Esophagus muscularis mucosa (tissue), 2 donors: ENCODE measurements at regions not wholly inside any gene's neighbourhood (a gene's known extent, or its start where the extent isn't known, plus 50 kb on each side); places are given as distances from the start of the nearest gene placed in this dataset.

Source experiments
- POLR2A ChIP-seq: fragments of 450-650 bp; IDR thresholded peaks from one replicate; pipeline ENCODE4 v1.6.1; 2017; ENCODE audit warnings: antibody characterized with exemption, moderate library complexity, mild to moderate bottlenecking, low read depth
- POLR2AphosphoS5 ChIP-seq, 2 donors: sonication (generic); formaldehyde crosslinking; IDR thresholded peaks; one replicate each; pipeline ENCODE4 v1.6.1; 2017; ENCODE audit warnings: antibody characterized with exemption in 2 of 2

GRCh38 chr1:69138172-69138571, 429.6 kb upstream of the LRRC7 start:
- TF ChIP-seq POLR2A (no peak), POLR2AphosphoS5 (IDR thresholded peaks at IDR 0.05) (no peak)
